ENCODE measurements at regions not wholly inside any gene's neighbourhood (a gene's known extent, or its start where the extent isn't known, plus 50 kb on each side); places are given as distances from the start of the nearest gene placed in this dataset.

GRCh38 chr5:31078956-31079355 lies 114.5 kb upstream of the CDH6 start:
- TF ChIP-seq CTCF (IDR thresholded peaks at IDR 0.05; ENCODE audit: low read depth, low read length, poor library complexity, severe bottlenecking) (no peak), EZH2phosphoT487 (IDR thresholded peaks at IDR 0.05; ENCODE audit: borderline replicate concordance, low read length) (no peak)
